Transverse colon (tissue), 4 donors: ENCODE measurements at regions not wholly inside any gene's neighbourhood (a gene's known extent, or its start where the extent isn't known, plus 50 kb on each side); places are given as distances from the start of the nearest gene placed in this dataset.

Source experiments
- DNase-seq: peaks from one replicate; pipeline ENCODE4 v3.0.0-alpha.2; 2019
- H3K27ac ChIP-seq, 4 donors: fragments of 200-600 bp; sonication (generic); 2 replicates each; pipeline ENCODE4 v1.5.1; 2016 to 2018; ENCODE audit warnings: inconsistent platforms in 4 of 4
- H3K27me3 ChIP-seq: fragments of 200-600 bp; sonication (generic); 2 replicates; pipeline ENCODE4 v1.5.1; 2017; ENCODE audit warnings: inconsistent platforms
- H3K36me3 ChIP-seq, 4 donors: fragments of 200-600 bp; sonication (generic); 2 replicates each; pipeline ENCODE4 v1.5.1; 2017 to 2019; ENCODE audit warnings: inconsistent platforms in 4 of 4
- H3K4me1 ChIP-seq, 4 donors: fragments of 200-600 bp; sonication (generic); 2 replicates each; pipeline ENCODE4 v1.5.1; 2017 to 2020; ENCODE audit warnings: inconsistent platforms in 4 of 4
- H3K4me3 ChIP-seq, 4 donors: fragments of 200-600 bp; sonication (generic); 1 replicate in 1 of 4; 2 replicates in 3 of 4; pipeline versions ENCODE4 v1.5.1 to v1.6.1; 2017 to 2019; ENCODE audit warnings: inconsistent platforms in 4 of 4
- H3K9me3 ChIP-seq, 2 donors: fragments of 200-600 bp; sonication (generic); 2 replicates each; pipeline ENCODE4 v1.5.1; 2017 to 2019; ENCODE audit warnings: inconsistent platforms in 2 of 2
- CTCF ChIP-seq, 5 experiments: fragments of 200-600 bp in 3 of 5; fragments of 450-650 bp in 2 of 5; sonication (generic) in 3 of 5; IDR thresholded peaks; 1 replicate in 2 of 5; 2 replicates in 3 of 5; pipeline ENCODE4 v1.5.1; 2016 to 2017; ENCODE audit warnings: antibody characterized with exemption in 5 of 5, inconsistent platforms in 3 of 5, mild to moderate bottlenecking in 2 of 5, moderate library complexity in 1 of 5
- EP300 ChIP-seq: sonication (generic); formaldehyde crosslinking; IDR thresholded peaks from one replicate; pipeline ENCODE4 v1.6.1; 2017; ENCODE audit warnings: antibody characterized with exemption, low read depth
- POLR2A ChIP-seq: fragments of 450-650 bp; IDR thresholded peaks from one replicate; pipeline ENCODE4 v1.6.1; 2016; ENCODE audit warnings: antibody characterized with exemption, mild to moderate bottlenecking, moderate library complexity
- POLR2AphosphoS5 ChIP-seq, 3 donors: sonication (generic); formaldehyde crosslinking; IDR thresholded peaks; one replicate each; pipeline ENCODE4 v1.6.1; 2016; ENCODE audit warnings: antibody characterized with exemption in 3 of 3
- WGBS, 2 donors: methylation state at CpG; one replicate each; pipeline ENCODE4 v1.1.5; 2018; ENCODE audit warnings: low coverage in 1 of 2; 5-methylcytosine and 5-hydroxymethylcytosine counted together
- in situ Hi-C, 4 donors: fragments of 200-750 bp; cut with MboI; loops; one replicate each; pipeline versions ENCODE4 v1.15.0 to v1.15.1; 2017; ENCODE audit warnings: low sequenced_read_pairs in 3 of 4, low pct_ligation_motif_present in 1 of 4, low pct_unique_long_range_greater_than_20kb in 1 of 4
- intact Hi-C: fragments of 100-400 bp; cut with DNase I; formaldehyde crosslinking; loops from one replicate; pipeline ENCODE4 v1.15.1; 2023; ENCODE audit warnings: low total_unique reads

GRCh38 chr18:1421502-1421901 lies 516.8 kb downstream of the ADCYAP1 start:
- intact Hi-C loops: no loop called here
- in situ Hi-C loops: no loop called here
- no peak for TF ChIP-seq CTCF (IDR thresholded peaks at IDR 0.05)
- no peak for TF ChIP-seq EP300
- no peak for TF ChIP-seq POLR2A
- TF ChIP-seq POLR2AphosphoS5 (IDR thresholded peaks at IDR 0.05): no peak
- WGBS, 2 donors: 41 to 59% methylated on average over 2 of the region's 2 CpGs
- no peak for DNase-seq
- Histone ChIP-seq H3K36me3 (no peaks in the 10 kb centered on the region), H3K9me3 (no peaks in the 10 kb centered on the region), H3K27ac (no peak overlapping the region), H3K27me3 (no peaks in the 10 kb centered on the region), H3K4me1 (no peaks in the 10 kb centered on the region), H3K4me3 (no peak overlapping the region)

- H3K36me3 ChIP-seq: no peaks in the 10 kb centered on the region
- no peaks in the 10 kb centered on the region for H3K27me3 ChIP-seq
- no peak overlapping the region for H3K4me3 ChIP-seq
- DNase-seq: no peak
- no peak overlapping the region for H3K27ac ChIP-seq
- no peaks in the 10 kb centered on the region for H3K9me3 ChIP-seq
- in situ Hi-C loops (no loop called here), intact Hi-C loops (no loop called here)
- H3K4me1 ChIP-seq: no peaks in the 10 kb centered on the region
- WGBS, 2 donors: 86 to 87% methylated on average over 2 of the region's 2 CpGs
- TF ChIP-seq POLR2AphosphoS5 (IDR thresholded peaks at IDR 0.05) (no peak), EP300 (no peak), POLR2A (no peak), CTCF (IDR thresholded peaks at IDR 0.05) (no peak)
Measured at GRCh38 chr18:1422634-1423033, 518.0 kb downstream of the ADCYAP1 start.

- in situ Hi-C loops: no loop called here
- Histone ChIP-seq H3K27me3 (no peaks in the 10 kb centered on the region), H3K4me1 (no peaks in the 10 kb centered on the region), H3K4me3 (no peak overlapping the region), H3K27ac (no peak overlapping the region), H3K36me3 (no peaks in the 10 kb centered on the region), H3K9me3 (no peaks in the 10 kb centered on the region)
- no peak for DNase-seq
- WGBS, 2 donors: 35 to 44% methylated on average over 1 of the region's 1 CpG
- intact Hi-C loops: no loop called here
- TF ChIP-seq POLR2A: no peak
- TF ChIP-seq POLR2AphosphoS5 (IDR thresholded peaks at IDR 0.05): no peak
- no peak for TF ChIP-seq EP300
- no peak for TF ChIP-seq CTCF (IDR thresholded peaks at IDR 0.05)
Measured at GRCh38 chr18:1425679-1426078, 521.0 kb downstream of the ADCYAP1 start.

GRCh38 chr18:1435487-1435886 lies 530.8 kb downstream of the ADCYAP1 start:
- no peaks in the 10 kb centered on the region for H3K27me3 ChIP-seq
- in situ Hi-C loops: no loop called here
- no peak for DNase-seq
- intact Hi-C loops: no loop called here
- H3K4me1 ChIP-seq: no peaks in the 10 kb centered on the region
- no peaks in the 10 kb centered on the region for H3K9me3 ChIP-seq
- no peaks in the 10 kb centered on the region for H3K36me3 ChIP-seq
- WGBS, 2 donors: 74 to 76% methylated on average over 2 of the region's 2 CpGs
- TF ChIP-seq POLR2AphosphoS5 (IDR thresholded peaks at IDR 0.05): no peak
- TF ChIP-seq POLR2A: no peak
- no peak for TF ChIP-seq CTCF (IDR thresholded peaks at IDR 0.05)
- no peak for TF ChIP-seq EP300
- H3K4me3 ChIP-seq: no peak overlapping the region
- H3K27ac ChIP-seq: no peak overlapping the region
